ENCODE measurements at regions not wholly inside any gene's neighbourhood (a gene's known extent, or its start where the extent isn't known, plus 50 kb on each side); places are given as distances from the start of the nearest gene placed in this dataset.

GRCh38 chr11:92638678-92639077, 330.8 kb upstream of the MTNR1B start:
- Mint-ChIP-seq H3K27me3 (ENCODE audit: insufficient read depth, unreplicated experiment) (no peaks in the 10 kb centered on the region), H3K4me3 (ENCODE audit: unreplicated experiment) (no peak overlapping the region), H3K27ac (ENCODE audit: unreplicated experiment) (no peak overlapping the region), H3K4me1 (ENCODE audit: low read depth, unreplicated experiment) (no peaks in the 10 kb centered on the region), H3K9me3 (ENCODE audit: unreplicated experiment) (no peaks in the 10 kb centered on the region), H3K36me3 (ENCODE audit: insufficient read depth, unreplicated experiment) (no peaks in the 10 kb centered on the region)
- POLR2A ChIA-PET, result no interaction called here
- BruUV-seq (replicated peaks), result no TSS peak
- TF ChIP-seq CTCF (IDR thresholded peaks at IDR 0.05; ENCODE audit: insufficient read depth in 1 of 2, low read depth in 1 of 2, low read length in 1 of 2, severe bottlenecking in 1 of 2, unreplicated experiment in 1 of 2), result no peak
- Histone ChIP-seq H3K36me3 (ENCODE audit: control insufficient read depth, insufficient read depth, low read length) (no peaks in the 10 kb centered on the region), H3K4me3 (ENCODE audit: low read depth, low read length) (no peak overlapping the region), H3K9me3 (no peaks in the 10 kb centered on the region), H3K4me1 (no peaks in the 10 kb centered on the region), H3K27me3 (replicated peaks; ENCODE audit: control insufficient read depth, insufficient read depth, low read length) (0 out of 2 replicates have a peak, but pooled peaks cover 2% of the 10 kb centered on the region)
- DNase-seq, result no peak
- CTCF ChIA-PET, result no interaction called here
- intact Hi-C loops (cut with micrococcal nuclease; ENCODE audit: unreplicated experiment), result no loop called here

GRCh38 chr11:92642177-92642931, 327.1 kb upstream of the MTNR1B start:
- no peak for DNase-seq
- Mint-ChIP-seq H3K36me3 (ENCODE audit: insufficient read depth, unreplicated experiment) (no peaks in the 10 kb centered on the region), H3K9me3 (ENCODE audit: unreplicated experiment) (no peaks in the 10 kb centered on the region), H3K4me3 (ENCODE audit: unreplicated experiment) (no peak overlapping the region), H3K4me1 (ENCODE audit: low read depth, unreplicated experiment) (no peaks in the 10 kb centered on the region), H3K27ac (ENCODE audit: unreplicated experiment) (no peak overlapping the region), H3K27me3 (ENCODE audit: insufficient read depth, unreplicated experiment) (no peaks in the 10 kb centered on the region)
- Histone ChIP-seq H3K27me3 (replicated peaks; ENCODE audit: control insufficient read depth, insufficient read depth, low read length) (no peaks in the 10 kb centered on the region), H3K36me3 (ENCODE audit: control insufficient read depth, insufficient read depth, low read length) (no peaks in the 10 kb centered on the region), H3K9me3 (no peaks in the 10 kb centered on the region), H3K4me3 (ENCODE audit: low read depth, low read length) (no peak overlapping the region), H3K4me1 (no peaks in the 10 kb centered on the region)
- TF ChIP-seq CTCF (IDR thresholded peaks at IDR 0.05; ENCODE audit: insufficient read depth in 1 of 2, low read depth in 1 of 2, low read length in 1 of 2, severe bottlenecking in 1 of 2, unreplicated experiment in 1 of 2), result no peak
- intact Hi-C loops (cut with micrococcal nuclease; ENCODE audit: unreplicated experiment), result no loop called here
- ChIA-PET CTCF (no interaction called here), POLR2A (no interaction called here)
- BruUV-seq (replicated peaks), result no TSS peak

GRCh38 chr11:92643827-92644226, 325.6 kb upstream of the MTNR1B start:
- POLR2A ChIA-PET, result no interaction called here
- H3K36me3 Mint-ChIP-seq (ENCODE audit: insufficient read depth, unreplicated experiment), result no peaks in the 10 kb centered on the region
- H3K9me3 Mint-ChIP-seq (ENCODE audit: unreplicated experiment), result no peaks in the 10 kb centered on the region
- CTCF ChIA-PET, result no interaction called here
- DNase-seq, result no peak
- peaks cover 2% of the 10 kb centered on the region for H3K27me3 Mint-ChIP-seq (ENCODE audit: insufficient read depth, unreplicated experiment)
- H3K4me1 Mint-ChIP-seq (ENCODE audit: low read depth, unreplicated experiment), result no peaks in the 10 kb centered on the region
- BruUV-seq (replicated peaks), result no TSS peak
- Histone ChIP-seq H3K36me3 (ENCODE audit: control insufficient read depth, insufficient read depth, low read length) (no peaks in the 10 kb centered on the region), H3K4me1 (no peaks in the 10 kb centered on the region), H3K9me3 (no peaks in the 10 kb centered on the region), H3K4me3 (ENCODE audit: low read depth, low read length) (no peak overlapping the region), H3K27me3 (replicated peaks; ENCODE audit: control insufficient read depth, insufficient read depth, low read length) (no peaks in the 10 kb centered on the region)
- TF ChIP-seq CTCF (IDR thresholded peaks at IDR 0.05; ENCODE audit: insufficient read depth in 1 of 2, low read depth in 1 of 2, low read length in 1 of 2, severe bottlenecking in 1 of 2, unreplicated experiment in 1 of 2), result no peak
- intact Hi-C loops (cut with micrococcal nuclease; ENCODE audit: unreplicated experiment), result no loop called here
- H3K27ac Mint-ChIP-seq (ENCODE audit: unreplicated experiment), result no peak overlapping the region
- no peak overlapping the region for H3K4me3 Mint-ChIP-seq (ENCODE audit: unreplicated experiment)

Data from Caco-2 (cell line).